ELF-1 (cell line): ENCODE measurements at regions not wholly inside any gene's neighbourhood (a gene's known extent, or its start where the extent isn't known, plus 50 kb on each side); places are given as distances from the start of the nearest gene placed in this dataset.

ENCODE experiments used
- DNase-seq: peaks from one replicate; pipeline ENCODE4 v3.0.0-alpha.2; 2016; ENCODE audit warnings: low read depth, low spot score

- DNase-seq, result no peak
These were observed 133.0 kb upstream of the SLC14A2 start for GRCh38 chr18:45482286-45482685.

DNA sequence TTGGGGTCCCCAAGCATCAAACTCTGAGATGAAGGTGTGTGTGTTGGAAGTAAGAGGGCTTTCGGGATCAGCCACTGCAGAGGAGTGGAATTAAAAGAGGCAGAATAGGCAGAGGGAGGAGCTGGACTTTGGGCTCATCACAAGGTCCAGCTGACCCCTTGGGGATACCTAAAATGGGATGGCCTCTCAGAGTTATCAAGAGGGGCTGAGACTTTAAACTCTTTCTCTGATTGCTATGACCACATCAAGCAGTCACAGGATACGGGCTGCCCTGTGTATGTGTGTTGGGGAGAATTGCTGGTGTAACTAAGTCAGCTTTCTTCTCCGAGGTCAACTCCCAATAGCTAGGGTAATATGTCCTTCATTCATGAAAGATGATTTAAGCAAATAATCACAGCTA lies 127.7 kb upstream of the SLC14A2 start:
- DNase-seq, result no peak

GRCh38 chr18:45488645-45489044 lies 126.6 kb upstream of the SLC14A2 start:
- no peak for DNase-seq

GRCh38 chr18:45493830-45494229 lies 121.4 kb upstream of the SLC14A2 start:
- no peak for DNase-seq

- no peak for DNase-seq
These were observed 120.5 kb upstream of the SLC14A2 start for GRCh38 chr18:45494811-45495210.

GRCh38 chr18:45496741-45497140 lies 118.5 kb upstream of the SLC14A2 start:
- no peak for DNase-seq

GRCh38 chr18:45497595-45498286 lies 117.5 kb upstream of the SLC14A2 start:
- DNase-seq, result no peak

DNA sequence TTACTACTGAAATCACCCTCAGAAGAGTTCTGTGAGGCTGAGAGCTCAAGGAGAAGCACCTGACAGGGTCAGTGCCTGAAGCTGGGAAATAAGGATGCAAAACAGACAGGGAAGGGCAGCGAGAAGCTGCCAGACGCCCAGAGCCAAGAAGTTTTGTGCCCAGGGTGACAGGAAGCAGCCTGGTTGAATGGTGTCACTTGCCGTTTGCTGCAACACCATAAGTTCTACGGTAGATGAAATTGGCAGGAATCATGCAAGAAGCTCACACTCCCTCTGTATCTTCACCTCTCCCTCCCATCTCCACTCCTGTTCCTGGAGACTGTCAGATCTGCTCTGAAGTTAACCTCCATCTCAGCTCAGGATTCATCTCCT lies 117.0 kb upstream of the SLC14A2 start:
- no peak for DNase-seq

GRCh38 chr18:45503990-45504389 lies 111.3 kb upstream of the SLC14A2 start:
- no peak for DNase-seq

DNA sequence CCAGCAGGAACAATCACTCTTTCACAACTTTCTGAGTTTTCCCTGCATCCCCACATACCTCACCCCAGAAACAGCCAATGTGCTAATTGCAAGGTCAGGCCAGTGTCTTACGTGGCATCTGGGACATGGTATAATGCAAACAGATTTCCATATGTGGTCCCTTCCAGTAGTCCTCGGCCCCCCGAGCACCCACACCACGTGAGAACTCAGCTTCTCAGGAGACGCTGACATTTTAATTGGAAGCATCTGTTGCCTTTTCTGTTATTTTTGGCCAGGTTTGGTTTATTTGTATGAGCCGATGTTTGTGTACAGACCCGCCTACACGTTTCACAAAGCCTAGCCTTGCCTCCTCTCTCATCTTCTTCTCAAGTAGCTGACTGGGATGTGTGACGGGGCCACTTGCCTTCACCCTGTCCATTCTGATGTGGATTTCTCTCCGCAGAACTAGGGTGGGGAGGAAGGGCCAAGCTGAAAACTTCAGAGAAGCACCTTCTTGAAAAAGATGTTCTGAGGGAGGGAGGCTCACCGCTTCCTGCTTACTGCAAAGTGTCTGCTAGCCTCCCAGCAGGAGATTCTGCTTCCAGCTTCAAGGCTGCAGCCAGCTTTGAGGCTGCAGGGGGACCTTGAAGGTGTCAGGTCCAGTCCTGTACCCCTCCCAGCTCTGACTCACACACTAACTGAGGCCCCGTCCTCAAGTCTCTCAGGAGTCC lies 109.6 kb upstream of the SLC14A2 start:
- DNase-seq, result no peak

DNA sequence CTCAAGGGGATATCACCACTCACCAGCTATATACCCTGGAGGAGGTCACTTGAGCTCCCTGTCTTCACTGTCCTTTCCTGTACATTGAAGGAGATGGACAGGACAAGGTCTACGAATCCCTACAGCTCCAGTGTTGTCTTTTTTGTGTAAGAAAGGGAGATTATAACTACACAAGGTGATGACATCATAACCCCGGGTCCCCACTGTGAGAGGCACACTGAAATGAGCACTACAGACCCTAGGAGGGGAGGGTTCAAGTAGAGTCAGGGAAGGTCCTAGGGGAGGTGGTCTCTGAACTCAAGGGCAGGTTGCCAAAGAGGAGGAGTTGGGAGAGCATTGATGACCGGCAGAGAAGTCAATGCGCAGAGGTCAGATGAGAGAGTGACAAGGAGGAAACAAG lies 108.3 kb upstream of the SLC14A2 start:
- DNase-seq, result no peak

DNA sequence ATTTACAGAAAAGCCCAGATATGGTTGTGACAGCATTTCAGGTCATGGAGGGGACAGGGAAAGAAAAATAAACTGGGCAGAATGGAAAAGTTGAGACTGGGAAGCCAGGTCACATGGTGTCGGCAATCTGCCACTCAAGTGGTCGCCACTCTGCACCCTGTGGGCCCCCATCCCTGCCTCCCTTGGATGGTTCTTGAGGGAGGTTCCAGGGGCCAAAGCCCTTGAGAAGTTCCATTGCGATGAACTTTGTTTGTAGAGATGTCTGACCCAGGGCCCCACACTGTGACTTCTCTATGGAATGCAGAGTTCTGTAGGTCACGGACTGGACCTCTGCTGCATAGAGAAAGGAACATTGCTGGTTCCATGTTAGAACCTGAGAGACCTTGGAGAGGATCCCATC lies 105.7 kb upstream of the SLC14A2 start:
- DNase-seq, result no peak

DNA sequence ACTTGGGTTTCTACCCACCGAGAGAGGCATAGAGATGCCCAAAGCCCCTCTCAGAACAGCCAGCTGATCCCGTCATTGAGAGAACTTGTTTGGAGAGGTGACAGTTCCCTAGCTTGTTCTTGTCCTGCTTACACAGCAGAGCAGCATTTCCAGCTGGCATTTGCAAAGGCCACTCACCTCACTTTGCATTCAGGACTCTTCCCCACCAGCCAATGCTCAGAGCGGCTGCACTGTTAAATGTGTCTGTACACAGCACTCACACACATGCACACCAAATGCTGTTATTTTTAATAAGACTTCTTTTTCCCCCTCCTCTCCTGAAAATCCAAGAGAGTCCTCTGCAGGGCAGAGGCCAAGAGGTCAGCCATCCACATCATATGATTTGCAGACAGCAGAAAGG lies 104.6 kb upstream of the SLC14A2 start:
- DNase-seq, result no peak

DNA sequence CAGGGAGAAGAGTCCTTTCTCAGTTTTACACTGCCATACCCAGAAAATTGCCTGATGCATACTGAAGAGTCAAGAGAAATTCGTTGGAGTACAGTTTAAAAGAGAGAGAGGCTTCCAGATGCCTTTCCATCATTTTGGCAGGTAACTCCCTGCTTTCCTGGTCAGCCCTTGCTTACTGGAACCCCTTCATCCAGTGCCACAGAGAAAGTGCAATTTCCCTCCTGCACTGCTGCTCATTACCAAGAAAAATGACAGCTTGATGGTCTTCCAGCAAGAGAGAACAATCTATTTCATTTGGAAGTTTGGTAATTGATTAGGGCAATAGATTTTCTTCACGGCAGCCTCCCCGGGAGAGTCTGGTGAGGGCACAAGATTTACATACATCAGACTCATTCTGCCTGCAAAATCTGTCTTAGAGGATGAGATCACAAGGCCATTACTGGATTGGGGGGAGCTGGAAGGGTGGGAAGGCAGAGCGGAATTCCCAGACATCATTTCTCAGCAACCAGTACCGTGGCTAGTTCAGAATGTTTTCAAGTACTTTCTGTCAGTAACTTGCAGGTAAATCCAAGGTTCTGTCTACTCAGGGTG lies 102.8 kb upstream of the SLC14A2 start:
- no peak for DNase-seq

DNA sequence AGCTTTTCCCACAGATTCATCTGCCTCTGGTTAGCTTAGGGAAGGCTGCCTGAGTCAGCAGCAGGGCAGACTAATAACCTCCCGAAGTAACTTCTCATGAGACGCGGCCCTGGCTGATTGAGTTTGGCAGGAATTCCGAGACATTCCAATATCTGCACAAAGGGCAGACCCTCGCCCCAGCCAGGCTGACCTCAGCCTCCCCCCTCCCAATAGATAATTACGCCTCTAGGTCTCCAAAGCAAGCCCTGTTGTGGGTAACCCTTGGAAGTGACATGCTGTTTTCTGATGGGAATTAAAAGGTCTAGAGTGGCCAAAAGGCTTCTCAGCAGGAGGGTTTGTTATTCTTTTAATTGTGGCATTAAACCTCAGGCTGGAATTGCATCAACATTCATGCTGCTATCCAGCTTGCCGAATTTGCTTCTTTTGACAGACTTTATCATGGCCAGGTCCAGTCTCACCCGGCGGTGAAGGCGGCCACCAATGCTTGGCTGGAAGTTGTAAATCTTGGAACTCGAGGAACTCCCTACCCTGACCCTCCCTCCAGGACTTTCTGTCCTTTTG lies 98.0 kb upstream of the SLC14A2 start:
- DNase-seq, result peak; percentile 82

DNA sequence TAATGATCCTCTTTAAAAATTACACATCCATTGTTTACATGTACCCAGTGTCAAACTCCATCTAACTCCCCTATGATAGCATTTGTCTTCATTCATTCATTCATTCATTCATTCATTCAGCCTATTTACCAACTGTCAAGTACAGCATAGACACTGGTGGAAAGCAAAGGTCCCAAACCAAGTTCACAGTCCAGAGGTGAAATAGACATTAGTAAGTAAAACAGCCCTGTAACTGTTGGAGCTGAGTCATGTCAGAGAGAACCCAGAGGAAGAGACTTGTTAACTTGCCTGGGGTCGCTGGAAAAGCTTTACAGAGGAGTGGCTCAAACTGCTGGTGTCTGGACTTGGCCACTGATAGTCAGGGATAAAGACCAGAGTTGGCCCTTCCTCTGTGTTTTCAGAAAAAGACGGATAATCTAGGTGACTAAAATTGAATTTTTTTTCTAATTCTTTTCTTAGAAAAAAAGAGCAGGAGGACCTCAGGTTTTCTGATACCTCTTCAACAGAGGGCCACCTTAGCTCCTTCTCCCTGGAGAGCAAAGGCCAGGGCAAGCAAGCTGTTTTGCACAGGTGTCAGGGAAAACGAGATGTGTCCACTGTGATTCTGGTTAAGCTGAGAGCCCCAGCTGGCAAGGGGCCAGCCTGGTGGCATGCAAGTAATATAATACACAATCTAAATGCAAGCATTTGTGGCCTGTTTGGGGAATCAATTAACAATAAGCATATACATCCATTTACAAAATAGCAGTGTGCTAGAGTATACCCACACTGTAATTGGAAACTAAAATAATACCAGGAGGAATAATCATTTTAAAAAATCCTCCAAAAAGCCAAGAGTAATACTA lies 96.7 kb upstream of the SLC14A2 start:
- no peak for DNase-seq

GRCh38 chr18:45519411-45520280 lies 95.6 kb upstream of the SLC14A2 start:
- no peak for DNase-seq

GRCh38 chr18:45521136-45521535 lies 94.1 kb upstream of the SLC14A2 start:
- DNase-seq, result no peak

- no peak for DNase-seq
These were observed 93.5 kb upstream of the SLC14A2 start for GRCh38 chr18:45521777-45522176.

DNA sequence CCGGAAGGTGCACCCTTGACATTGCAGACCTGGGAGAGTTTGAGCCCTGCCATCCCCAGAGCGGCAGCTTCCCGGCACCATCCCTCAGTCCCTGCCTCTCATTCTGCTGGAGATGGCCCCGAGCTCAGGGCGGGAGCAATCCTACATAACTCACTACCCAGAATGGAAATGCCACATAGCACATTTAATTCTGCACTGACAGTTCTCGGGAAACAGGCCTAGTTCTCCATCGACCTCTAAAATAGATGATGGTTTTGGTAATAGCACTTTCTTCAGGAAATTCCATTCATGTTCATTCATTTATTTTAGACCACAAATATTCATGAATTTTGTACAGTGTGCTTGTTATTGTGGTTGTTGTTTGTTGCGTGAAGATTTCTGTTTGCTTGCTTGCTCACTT lies 92.9 kb upstream of the SLC14A2 start:
- DNase-seq, result no peak

DNA sequence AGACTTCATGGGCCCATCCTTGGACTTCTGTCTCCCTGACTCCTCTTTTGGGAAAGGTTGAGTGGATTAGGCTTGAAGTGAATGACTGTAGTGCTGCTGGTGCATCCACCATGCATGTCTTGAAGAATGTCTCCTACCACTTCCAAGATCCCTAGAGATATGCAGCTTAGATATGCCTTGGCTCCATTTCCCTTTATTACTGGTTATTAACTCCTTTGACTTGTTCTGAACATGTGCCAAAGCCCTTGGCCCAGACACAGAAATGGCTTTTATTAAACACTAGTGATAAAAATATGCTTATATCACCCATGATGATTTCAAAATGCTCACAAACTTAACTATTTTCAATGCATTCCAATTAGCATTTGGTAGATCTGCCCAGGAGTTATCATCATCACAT lies 90.0 kb upstream of the SLC14A2 start:
- DNase-seq, result no peak
